ENCODE measurements at regions not wholly inside any gene's neighbourhood (a gene's known extent, or its start where the extent isn't known, plus 50 kb on each side); places are given as distances from the start of the nearest gene placed in this dataset.

DNA sequence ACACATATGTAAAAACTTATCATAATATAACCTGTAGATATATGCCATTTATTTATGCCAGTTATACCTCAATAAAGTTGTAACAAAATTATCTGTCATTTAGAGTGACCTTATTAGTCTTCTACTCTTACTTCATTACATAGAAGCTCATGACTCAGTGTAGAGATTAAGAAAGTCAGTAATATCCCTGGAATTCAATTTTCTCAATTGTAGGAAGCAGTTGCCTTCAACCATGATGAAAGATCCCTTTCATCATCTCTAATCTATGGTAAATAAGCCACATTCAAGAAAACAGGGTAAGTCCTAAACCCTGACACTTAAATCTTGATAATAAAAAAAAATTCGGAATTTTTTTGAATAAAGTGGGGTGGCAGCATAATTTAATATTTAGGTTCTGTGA, 216.5 kb upstream of the PEX5L start:
- TF ChIP-seq POLR2AphosphoS5 (IDR thresholded peaks at IDR 0.05) (no peak), MXI1 (conservative IDR thresholded peaks at IDR 0.05; ENCODE audit: poor library complexity, severe bottlenecking) (no peak), EZH2 (IDR thresholded peaks at IDR 0.05; ENCODE audit: borderline replicate concordance, insufficient read depth, low read length, poor library complexity, severe bottlenecking) (no peak), RAD21 (conservative IDR thresholded peaks at IDR 0.05) (no peak), EP300 (conservative IDR thresholded peaks at IDR 0.05; ENCODE audit: poor library complexity, severe bottlenecking) (no peak), REST (IDR thresholded peaks at IDR 0.05; ENCODE audit: borderline replicate concordance) (no peak)
- TF ChIP-seq, protein P1, sequence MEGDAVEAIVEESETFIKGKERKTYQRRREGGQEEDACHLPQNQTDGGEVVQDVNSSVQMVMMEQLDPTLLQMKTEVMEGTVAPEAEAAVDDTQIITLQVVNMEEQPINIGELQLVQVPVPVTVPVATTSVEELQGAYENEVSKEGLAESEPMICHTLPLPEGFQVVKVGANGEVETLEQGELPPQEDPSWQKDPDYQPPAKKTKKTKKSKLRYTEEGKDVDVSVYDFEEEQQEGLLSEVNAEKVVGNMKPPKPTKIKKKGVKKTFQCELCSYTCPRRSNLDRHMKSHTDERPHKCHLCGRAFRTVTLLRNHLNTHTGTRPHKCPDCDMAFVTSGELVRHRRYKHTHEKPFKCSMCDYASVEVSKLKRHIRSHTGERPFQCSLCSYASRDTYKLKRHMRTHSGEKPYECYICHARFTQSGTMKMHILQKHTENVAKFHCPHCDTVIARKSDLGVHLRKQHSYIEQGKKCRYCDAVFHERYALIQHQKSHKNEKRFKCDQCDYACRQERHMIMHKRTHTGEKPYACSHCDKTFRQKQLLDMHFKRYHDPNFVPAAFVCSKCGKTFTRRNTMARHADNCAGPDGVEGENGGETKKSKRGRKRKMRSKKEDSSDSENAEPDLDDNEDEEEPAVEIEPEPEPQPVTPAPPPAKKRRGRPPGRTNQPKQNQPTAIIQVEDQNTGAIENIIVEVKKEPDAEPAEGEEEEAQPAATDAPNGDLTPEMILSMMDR (IDR thresholded peaks at IDR 0.05; ENCODE audit: poor library complexity, severe bottlenecking): no peak
